SK-N-SH (cell line): ENCODE measurements at regions not wholly inside any gene's neighbourhood (a gene's known extent, or its start where the extent isn't known, plus 50 kb on each side); places are given as distances from the start of the nearest gene placed in this dataset.
"Not testable (repeated sequence)": the region's sequence is repeated elsewhere in the genome, so short reads cannot be mapped to it uniquely, and the experiment has no call there.

Experiments
- CTCF ChIA-PET: fragments of 300-600, 350-600 bp; formaldehyde crosslinking; extraction: SDS; loops from one replicate; lab custom pipeline; 2021; lab: Yijun Ruan, JAX
- POLR2A ChIA-PET: fragments of 350-600 bp; sonication (Branson Sonifier 250); formaldehyde crosslinking; extraction: SDS; loops from one replicate; lab custom pipeline; 2020; ENCODE audit warnings: antibody characterized with exemption, inconsistent platforms; lab: Yijun Ruan, JAX
- DNase-seq: peaks from one replicate; pipeline ENCODE4 v3.0.0; 2012
- H2AFZ ChIP-seq: fragments of 200-600 bp; sonication (generic); 2 replicates; pipeline ENCODE4 v1.8.1; 2016; ENCODE audit warnings: antibody characterized with exemption, mild to moderate bottlenecking, low read depth
- H3F3A ChIP-seq: fragments of 200-600 bp; sonication (generic); replicated peaks from 2 replicates; pipeline ENCODE3; 2016; ENCODE audit warnings: antibody characterized with exemption, mild to moderate bottlenecking; ENCODE audit not compliant: insufficient read depth
- H3K27ac ChIP-seq, 2 experiments: fragments of 200-500 bp in 1 of 2; fragments of 200-600 bp in 1 of 2; sonication (Bioruptor generic) in 1 of 2; sonication (generic), shearing (Covaris generic) in 1 of 2; 2 replicates each; pipeline versions ENCODE4 v1.5.1 to v1.6.1; 2014 to 2016; ENCODE audit warnings: low read depth in 2 of 2, inconsistent platforms in 1 of 2, low read length in 1 of 2, mild to moderate bottlenecking in 1 of 2, mixed read lengths in 1 of 2
- H3K27me3 ChIP-seq: fragments of 200-600 bp; sonication (generic), shearing (Covaris generic); 2 replicates; pipeline ENCODE4 v1.6.1; 2016; ENCODE audit warnings: mixed run types; ENCODE audit not compliant: insufficient read depth
- H3K36me3 ChIP-seq, 2 experiments: fragments of 200-500 bp in 1 of 2; fragments of 200-600 bp in 1 of 2; sonication (Bioruptor generic) in 1 of 2; sonication (generic) in 1 of 2; replicated peaks in 1 of 2; 2 replicates each; pipeline versions ENCODE3 to v1.5.1; 2014 to 2016; ENCODE audit warnings: low read length in 1 of 2, mild to moderate bottlenecking in 1 of 2; ENCODE audit not compliant: insufficient read depth in 2 of 2, control insufficient read depth in 1 of 2
- H3K4me1 ChIP-seq, 2 experiments: fragments of 200-500 bp in 1 of 2; fragments of 200-600 bp in 1 of 2; sonication (Bioruptor generic) in 1 of 2; sonication (generic), shearing (Covaris generic) in 1 of 2; 2 replicates each; pipeline versions ENCODE4 v1.5.1 to v1.6.1; 2014 to 2016; ENCODE audit warnings: low read depth in 1 of 2, low read length in 1 of 2, mixed run types in 1 of 2; ENCODE audit not compliant: insufficient read depth in 2 of 2, control insufficient read depth in 1 of 2
- H3K4me2 ChIP-seq: fragments of 200-600 bp; sonication (generic), shearing (Covaris generic); 2 replicates; pipeline ENCODE4 v1.6.1; 2017; ENCODE audit warnings: mixed run types
- H3K4me3 ChIP-seq, 2 experiments: fragments of 200-500 bp in 1 of 2; fragments of 200-600 bp in 1 of 2; sonication (Bioruptor generic) in 1 of 2; sonication (generic), shearing (Covaris generic) in 1 of 2; 2 replicates each; pipeline versions ENCODE4 v1.5.1 to v1.8.1; 2014 to 2016; ENCODE audit warnings: low read depth in 2 of 2, inconsistent platforms in 1 of 2, low read length in 1 of 2, mild to moderate bottlenecking in 1 of 2, mixed read lengths in 1 of 2, moderate library complexity in 1 of 2
- H3K79me2 ChIP-seq: fragments of 200-600 bp; sonication (generic); 2 replicates; pipeline ENCODE4 v1.8.1; 2017; ENCODE audit warnings: mild to moderate bottlenecking; ENCODE audit not compliant: insufficient read depth
- H3K9ac ChIP-seq: fragments of 200-600 bp; sonication (generic); 2 replicates; pipeline ENCODE4 v1.6.1; 2017; ENCODE audit warnings: mixed run types
- H3K9me2 ChIP-seq: fragments of 200-600 bp; sonication (generic); 2 replicates; pipeline ENCODE4 v1.6.1; 2017; ENCODE audit warnings: mixed run types
- H3K9me3 ChIP-seq: fragments of 200-600 bp; sonication (generic); 2 replicates; pipeline ENCODE4 v1.6.1; 2017; ENCODE audit warnings: mixed run types, mild to moderate bottlenecking, moderate library complexity
- H4K20me1 ChIP-seq: fragments of 200-600 bp; sonication (generic); 2 replicates; pipeline ENCODE4 v1.6.1; 2017; ENCODE audit warnings: mild to moderate bottlenecking, mixed run types; ENCODE audit not compliant: insufficient read depth
- CHD2 ChIP-seq: fragments of 150-350 bp; IDR thresholded peaks from 2 replicates; pipeline ENCODE4 v1.6.1; 2018; ENCODE audit warnings: low read length; ENCODE audit not compliant: partially characterized antibody
- EP300 ChIP-seq, 2 experiments: IDR thresholded peaks; 2 replicates each; pipeline versions ENCODE4 v1.4.0 to v1.6.1; 2012; ENCODE audit warnings: borderline replicate concordance in 1 of 2, low read depth in 1 of 2, low read length in 1 of 2
- EZH2phosphoT487 ChIP-seq: fragments of 200-600 bp; sonication (generic); IDR thresholded peaks from 2 replicates; pipeline ENCODE4 v1.6.1; 2017; ENCODE audit warnings: low read depth, mixed run types, mild to moderate bottlenecking, antibody characterized with exemption, moderate library complexity, borderline replicate concordance
- FOXM1 ChIP-seq: IDR thresholded peaks from 2 replicates; pipeline ENCODE4 v1.4.0; 2012; ENCODE audit warnings: low read depth, mild to moderate bottlenecking
- MEF2A ChIP-seq: IDR thresholded peaks from 2 replicates; pipeline ENCODE4 v1.4.0; 2012; ENCODE audit warnings: low read depth, borderline replicate concordance
- MXI1 ChIP-seq: IDR thresholded peaks from 2 replicates; pipeline ENCODE4 v1.6.1; 2012; ENCODE audit warnings: mild to moderate bottlenecking, low read depth, low read length, improper control_type of control experiment
- NRF1 ChIP-seq: IDR thresholded peaks from 2 replicates; pipeline ENCODE4 v1.6.1; 2012; ENCODE audit warnings: low read depth, mild to moderate bottlenecking, low read length
- PBX3 ChIP-seq: IDR thresholded peaks from 2 replicates; pipeline ENCODE4; 2012
- RAD21 ChIP-seq: IDR thresholded peaks from 2 replicates; pipeline ENCODE4 v1.6.1; 2012; ENCODE audit warnings: mild to moderate bottlenecking, low read length
- REST ChIP-seq: IDR thresholded peaks from 2 replicates; pipeline ENCODE4 v1.6.1; 2012; ENCODE audit warnings: mild to moderate bottlenecking, low read depth, low read length, moderate library complexity
- RXRA ChIP-seq: IDR thresholded peaks from 2 replicates; pipeline ENCODE4 v1.4.0; 2012; ENCODE audit warnings: low read depth, mild to moderate bottlenecking, borderline replicate concordance
- USF2 ChIP-seq: fragments of 150-350 bp; IDR thresholded peaks from 2 replicates; pipeline ENCODE4 v1.6.1; 2017; ENCODE audit warnings: antibody characterized with exemption, low read length, low read depth, borderline replicate concordance
- whole genome bisulfite sequencing: methylation state at CpG from one replicate; pipeline ENCODE4 v1.1.6; 2017; ENCODE audit warnings: low lambda C conversion rate; 5-methylcytosine and 5-hydroxymethylcytosine counted together

GRCh38 chr6:154938221-154938580 is 56.9 kb upstream of the TIAM2 start:
- no peaks in the 10 kb centered on the region for H4K20me1 ChIP-seq
- H3K9ac ChIP-seq = no peak overlapping the region
- no peaks in the 10 kb centered on the region for H3K9me2 ChIP-seq
- no peak overlapping the region for H3K4me3 ChIP-seq
- no peak overlapping the region for H2AFZ ChIP-seq
- CTCF ChIA-PET = interaction anchor here (0.6 to 1.2 kb wide), 3 partner anchors 13 to 233 kb away, joined by 3 to 4 read pairs (median 3); no protein-coding TSS in a partner anchor
- H3K27ac ChIP-seq = no peak overlapping the region
- WGBS = 88% methylated on average over 9 of the region's 9 CpGs
- H3K27me3 ChIP-seq = no peaks in the 10 kb centered on the region
- H3K4me1 ChIP-seq = peaks cover 2 to 4% of the 10 kb centered on the region in 2 experiments
- TF ChIP-seq EZH2phosphoT487 (no peak), NRF1 (no peak), MXI1 (no peak), RAD21 (no peak), MEF2A (no peak), REST (no peak), RXRA (no peak), FOXM1 (no peak), USF2 (no peak), PBX3 (no peak), EP300 (IDR thresholded peaks at IDR 0.05; ENCODE audit: borderline replicate concordance in 1 of 2, low read depth in 1 of 2, low read length in 1 of 2) (no peak), CHD2 (no peak)
- no peaks in the 10 kb centered on the region for H3K36me3 ChIP-seq
- no peaks in the 10 kb centered on the region for H3K9me3 ChIP-seq
- POLR2A ChIA-PET = no interaction called here
- H3K79me2 ChIP-seq = no peaks in the 10 kb centered on the region
- no peak overlapping the region for H3K4me2 ChIP-seq
- no peak for DNase-seq
- peaks cover 7% of the 10 kb centered on the region for H3F3A ChIP-seq

GRCh38 chr6:154938727-154939285 is 56.3 kb upstream of the TIAM2 start:
- CTCF ChIA-PET = interaction anchor here (0.6 to 1.2 kb wide), 3 partner anchors 13 to 232 kb away, joined by 3 to 4 read pairs (median 3); no protein-coding TSS in a partner anchor
- H3K79me2 ChIP-seq, H3K4me1 ChIP-seq, H3F3A ChIP-seq, DNase-seq, POLR2A ChIA-PET, H3K36me3 ChIP-seq, H4K20me1 ChIP-seq, H3K9ac ChIP-seq, H2AFZ ChIP-seq, H3K27me3 ChIP-seq, H3K9me3 ChIP-seq, H3K27ac ChIP-seq, H3K4me2 ChIP-seq, H3K9me2 ChIP-seq, H3K4me3 ChIP-seq: not testable (repeated sequence)
- 95% methylated on average over 16 of the region's 16 CpGs for WGBS
